Umbilical cord (tissue), 1 donor: ENCODE measurements at regions not wholly inside any gene's neighbourhood (a gene's known extent, or its start where the extent isn't known, plus 50 kb on each side); places are given as distances from the start of the nearest gene placed in this dataset.

Experiments used
- DNase-seq: peaks from one replicate; pipeline ENCODE4 v3.0.0-alpha.2; 2015; ENCODE audit warnings: low spot score

DNA sequence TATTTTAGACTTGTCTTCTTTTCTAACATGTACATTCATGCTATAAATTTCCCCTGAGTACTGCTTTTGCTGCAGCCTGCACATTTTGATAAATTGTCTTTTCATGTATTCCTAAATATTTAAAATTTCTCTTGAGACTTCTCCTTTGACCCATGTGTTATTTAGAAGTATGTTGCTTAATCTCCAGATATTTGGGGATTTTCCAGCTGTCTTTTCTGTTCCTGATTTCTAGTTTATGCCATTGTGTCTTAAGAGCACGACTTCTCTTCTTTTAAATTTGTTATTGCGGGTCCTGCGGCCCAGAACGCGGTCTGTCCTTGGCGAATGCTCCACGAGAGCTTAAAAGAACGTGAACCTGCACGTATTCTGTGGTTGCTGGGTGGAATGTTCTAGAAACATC is 136.4 kb downstream of the KIF26A start:
- DNase-seq = no peak

DNA sequence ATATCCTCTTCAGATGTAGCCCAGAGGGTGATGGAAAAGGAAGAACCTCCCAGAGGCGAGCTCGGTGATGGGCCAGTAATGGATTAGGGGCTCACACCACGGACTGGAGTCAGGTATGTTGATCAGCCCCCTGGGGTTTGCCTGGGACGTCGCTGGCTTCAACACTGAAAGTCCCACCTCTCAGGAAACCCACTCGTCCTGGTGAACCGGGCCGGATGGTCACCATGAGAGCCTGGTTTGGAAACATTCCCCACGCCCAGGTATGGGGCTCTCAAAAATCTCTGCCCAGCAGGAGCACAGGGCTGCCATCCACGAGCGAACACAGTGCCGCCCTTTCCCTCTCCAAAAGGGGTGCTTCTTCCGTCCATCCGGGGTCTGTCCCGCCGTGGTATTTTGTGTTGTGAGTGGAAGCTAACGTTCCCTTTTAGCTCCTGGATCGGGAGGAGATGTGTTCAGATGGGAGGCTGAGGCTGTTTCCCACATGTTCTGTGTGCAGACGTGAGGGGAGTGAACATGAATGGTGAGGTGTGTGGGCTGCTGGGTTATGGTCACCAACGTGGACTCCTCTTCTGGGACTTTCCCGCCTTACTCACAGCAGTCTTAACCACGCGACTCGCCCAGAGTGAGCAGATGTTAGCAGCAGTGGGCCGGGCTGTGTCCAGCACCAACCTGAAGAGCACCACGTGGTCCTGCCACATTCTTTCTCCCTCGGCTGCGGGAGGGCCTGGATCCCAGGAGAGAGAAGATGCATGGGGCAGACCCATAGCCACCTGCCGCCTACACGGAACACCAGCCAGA is 139.2 kb downstream of the KIF26A start:
- no peak for DNase-seq

DNA sequence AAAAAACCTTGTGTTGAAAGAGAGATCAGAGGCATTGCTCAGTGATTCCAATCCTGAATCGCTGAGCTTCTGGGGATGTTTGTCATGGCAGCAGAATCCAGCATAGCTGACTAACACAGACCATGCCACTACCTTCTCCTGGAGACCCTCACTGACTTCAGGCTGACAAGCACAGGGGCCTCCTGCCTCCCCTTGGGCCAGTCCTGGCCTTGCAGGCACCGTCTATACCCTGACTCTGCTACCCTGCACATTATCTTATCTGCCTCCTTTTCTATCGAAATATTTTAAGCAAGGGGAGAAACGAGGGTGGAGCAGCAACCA is 139.8 kb downstream of the KIF26A start:
- DNase-seq = no peak

DNA sequence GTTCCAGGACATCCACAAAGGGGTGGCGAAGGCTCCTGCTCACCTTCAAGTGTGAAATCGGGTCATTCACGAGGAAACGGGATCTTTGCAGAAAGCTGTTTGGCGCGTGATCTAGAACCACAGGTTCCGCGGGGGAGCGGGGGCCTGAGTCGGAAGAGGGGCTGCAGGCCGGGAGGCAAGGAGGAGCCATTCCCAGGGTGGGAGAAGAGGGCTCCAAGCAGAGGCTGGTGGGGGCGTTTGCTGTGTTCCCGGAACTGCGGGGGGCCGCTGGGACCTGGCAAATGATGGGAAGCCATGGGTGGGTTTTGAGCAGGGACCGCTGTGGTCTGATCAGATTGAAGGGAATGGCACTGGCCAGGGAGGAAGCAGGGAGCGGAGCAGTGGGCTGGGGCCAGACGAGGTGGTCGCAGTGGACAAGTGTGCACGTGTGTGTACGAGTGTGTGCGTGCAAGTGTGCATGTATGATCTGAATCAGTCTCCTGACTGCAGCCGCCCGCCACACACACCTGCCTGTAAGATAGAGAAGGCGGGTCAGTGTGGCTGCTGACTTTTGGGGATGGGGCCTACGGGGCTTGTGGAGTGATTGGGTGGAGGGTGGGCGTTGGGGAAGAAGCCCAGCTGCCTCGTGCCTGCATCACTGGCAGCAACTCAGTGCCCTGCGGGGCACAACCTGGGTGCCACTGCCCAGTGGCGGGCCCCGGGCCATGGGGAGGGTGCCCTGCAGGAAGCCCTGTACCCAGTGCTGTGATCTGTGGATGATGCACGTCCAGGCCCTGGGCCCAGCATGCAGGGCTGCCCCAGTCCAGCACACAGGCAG is 141.9 kb downstream of the KIF26A start:
- DNase-seq = no peak

DNA sequence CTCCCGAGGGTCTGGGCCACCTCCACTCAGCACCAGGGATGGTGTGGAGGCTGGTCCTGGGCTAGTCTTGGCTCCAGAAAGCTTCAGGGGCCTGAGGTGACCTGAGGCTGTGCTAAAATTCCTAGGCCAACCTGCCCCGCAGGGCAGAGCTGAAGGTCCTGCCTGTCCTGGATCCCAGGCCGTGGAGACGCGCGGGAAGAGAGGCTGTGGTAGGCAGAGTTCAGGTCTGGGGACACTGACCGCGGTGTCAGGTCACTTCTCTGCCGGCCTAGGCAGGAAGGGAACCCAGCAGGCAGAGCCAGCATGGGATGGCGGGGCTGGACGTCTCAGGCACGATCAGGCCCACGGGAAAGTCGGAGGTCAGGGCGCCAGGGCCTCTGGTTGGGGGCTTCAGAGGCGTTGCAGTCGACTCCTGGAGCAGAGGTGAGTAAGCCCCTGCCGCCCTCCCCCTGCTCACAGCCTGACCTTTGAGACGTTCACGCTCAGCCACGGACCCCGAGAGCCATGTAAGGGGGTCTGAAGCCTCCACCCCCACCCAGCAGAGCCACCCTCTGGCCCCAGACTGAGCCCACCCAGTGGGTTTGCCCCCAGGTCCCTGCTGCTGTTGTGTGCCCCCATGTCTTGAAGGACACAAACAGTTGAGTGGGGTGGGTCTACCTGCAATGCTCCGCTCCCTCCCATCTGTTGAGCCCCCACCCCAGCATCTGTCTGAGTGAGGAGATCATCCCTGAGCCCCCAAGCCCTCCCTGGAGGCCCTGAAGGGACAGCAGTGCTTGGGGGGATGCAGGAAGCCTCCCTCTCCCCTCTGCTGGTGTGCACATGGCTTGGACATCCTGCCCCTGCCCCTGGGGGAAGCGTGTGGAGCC is 142.7 kb downstream of the KIF26A start:
- DNase-seq = no peak

DNA sequence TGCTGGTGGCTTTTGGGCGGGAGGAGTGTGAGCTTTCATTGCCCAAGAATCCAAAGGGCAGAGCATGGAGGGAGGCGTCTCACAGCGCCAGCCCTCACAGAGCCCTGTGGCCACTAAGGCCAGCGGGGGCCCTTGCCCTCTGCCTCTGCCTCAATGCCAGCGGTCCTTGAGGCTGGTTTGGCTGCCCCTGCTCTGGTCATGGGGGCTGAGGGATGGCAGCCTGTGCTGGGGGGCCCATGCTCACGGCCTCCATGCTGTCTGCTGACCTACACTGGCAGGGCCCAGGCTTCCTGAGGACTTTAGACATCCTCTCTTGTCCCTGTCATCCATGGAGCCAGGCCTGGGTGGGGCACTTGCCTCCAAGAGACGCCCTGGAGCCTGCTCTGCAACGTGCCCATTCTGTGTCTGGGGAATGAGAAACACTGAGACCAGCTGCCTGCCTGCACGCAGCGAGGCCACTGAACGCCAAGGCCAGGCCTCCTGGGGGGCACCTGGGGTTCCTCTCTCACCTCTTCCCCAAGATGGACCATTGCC is 143.4 kb downstream of the KIF26A start:
- DNase-seq = no peak

DNA sequence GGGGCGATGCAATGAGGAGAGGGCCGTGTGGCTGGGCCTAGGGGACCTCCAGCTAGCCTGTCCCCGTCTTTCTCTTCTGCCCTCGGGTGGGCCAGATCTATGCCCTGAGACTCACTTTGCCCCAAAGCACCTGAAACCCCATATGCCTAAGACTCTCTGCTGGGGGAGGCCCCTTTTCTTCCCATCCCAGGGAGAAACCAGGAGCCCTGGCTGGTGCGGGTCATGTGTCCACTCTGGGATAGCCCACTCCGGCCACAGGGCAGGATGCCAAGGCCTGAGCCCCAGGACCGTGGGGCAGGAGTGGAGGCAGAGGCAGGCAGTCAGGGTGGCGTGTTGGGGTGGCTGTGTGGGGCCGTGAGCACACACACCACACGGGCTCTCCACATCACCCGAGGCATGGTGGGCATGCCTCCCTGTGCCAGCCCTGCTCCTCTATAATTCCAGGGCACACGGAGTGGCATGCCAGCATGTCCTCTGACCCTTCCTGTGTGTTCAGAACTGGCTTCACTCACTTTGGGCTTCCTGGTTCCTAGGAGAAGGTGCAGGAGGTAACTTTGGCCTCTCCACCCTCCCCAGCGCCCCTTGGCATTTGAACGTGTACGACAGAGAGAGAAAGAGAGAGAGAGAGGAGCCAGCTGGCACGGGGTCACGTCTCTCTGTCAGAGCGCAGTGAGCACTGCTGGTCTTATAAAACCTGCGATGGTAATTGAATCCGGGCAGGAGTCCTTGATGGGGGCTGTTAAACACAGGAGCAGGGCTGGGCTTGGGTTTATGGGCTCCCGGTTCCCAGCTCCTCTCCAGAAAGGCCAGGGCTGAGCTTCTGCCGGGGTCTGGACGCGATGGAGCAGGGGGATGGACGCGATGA is 144.2 kb downstream of the KIF26A start:
- DNase-seq = no peak

DNA sequence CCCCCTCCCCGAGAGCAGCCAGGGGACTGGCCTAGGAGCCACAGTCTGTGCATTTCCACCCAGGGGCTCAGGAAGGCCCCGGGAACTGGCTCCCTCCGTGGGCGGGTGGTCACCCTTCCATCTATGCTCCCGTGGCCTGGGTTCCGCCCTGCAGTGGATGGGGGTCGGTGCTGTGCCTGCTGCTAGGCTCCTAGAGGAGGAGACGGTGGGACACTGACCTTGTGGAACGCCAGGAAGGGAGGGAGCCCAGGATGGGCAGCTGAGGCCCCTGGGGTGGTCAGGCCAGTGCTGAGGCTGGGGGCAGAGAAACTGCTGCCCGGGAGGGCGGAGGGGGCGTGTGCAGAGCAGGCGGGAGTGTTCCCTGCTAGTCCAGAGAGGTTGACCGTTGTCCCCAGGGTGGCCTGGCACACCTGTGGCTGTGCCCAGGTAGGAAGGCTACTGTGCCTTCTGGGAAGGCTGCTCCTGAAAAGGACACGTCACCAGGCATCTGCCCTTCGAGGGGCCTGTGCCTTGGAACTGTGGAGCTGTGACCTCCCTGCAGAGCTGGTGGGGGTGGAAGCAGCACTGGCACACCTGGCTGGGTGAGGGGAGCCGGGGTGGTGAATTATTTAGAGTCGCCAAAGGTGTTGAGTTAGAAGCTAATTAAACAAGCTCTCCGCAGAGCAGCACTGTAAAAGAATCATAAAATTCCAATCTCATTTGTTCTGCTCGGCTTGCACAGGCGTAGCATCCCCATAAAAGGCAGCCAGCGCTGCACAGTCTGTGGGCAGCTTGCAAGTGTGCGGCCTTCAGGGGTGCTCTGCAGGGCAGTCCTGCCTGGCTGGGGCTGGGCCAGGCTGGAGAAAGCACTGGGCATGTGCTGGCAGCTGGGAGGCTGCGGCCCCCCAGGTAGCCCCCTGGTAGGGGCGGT is 145.1 kb downstream of the KIF26A start:
- no peak for DNase-seq

DNA sequence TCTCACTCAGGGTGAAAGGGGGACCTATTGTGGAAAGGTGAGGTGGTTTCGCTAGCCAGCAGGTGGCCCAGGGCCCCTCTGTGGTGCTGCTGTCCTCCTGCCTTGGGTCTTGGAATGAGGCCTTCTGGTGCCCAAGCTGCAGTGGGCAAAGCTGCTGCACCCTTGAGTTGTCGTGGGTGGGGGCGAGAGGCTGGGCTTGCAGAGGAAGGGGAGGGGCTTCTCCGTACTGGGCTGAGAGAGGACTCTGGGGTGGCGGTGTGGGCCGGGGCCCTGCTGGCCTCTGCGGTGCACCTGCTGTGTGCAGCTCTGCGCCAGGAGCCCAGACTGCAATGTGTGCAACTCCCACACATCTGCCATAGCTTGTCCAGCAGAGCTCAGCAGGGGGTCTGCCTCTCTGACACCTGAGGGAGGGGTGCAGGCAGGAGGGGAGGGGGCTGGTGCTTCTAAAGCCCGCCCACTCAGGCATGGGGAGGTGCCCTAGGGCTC is 145.8 kb downstream of the KIF26A start:
- DNase-seq = no peak

DNA sequence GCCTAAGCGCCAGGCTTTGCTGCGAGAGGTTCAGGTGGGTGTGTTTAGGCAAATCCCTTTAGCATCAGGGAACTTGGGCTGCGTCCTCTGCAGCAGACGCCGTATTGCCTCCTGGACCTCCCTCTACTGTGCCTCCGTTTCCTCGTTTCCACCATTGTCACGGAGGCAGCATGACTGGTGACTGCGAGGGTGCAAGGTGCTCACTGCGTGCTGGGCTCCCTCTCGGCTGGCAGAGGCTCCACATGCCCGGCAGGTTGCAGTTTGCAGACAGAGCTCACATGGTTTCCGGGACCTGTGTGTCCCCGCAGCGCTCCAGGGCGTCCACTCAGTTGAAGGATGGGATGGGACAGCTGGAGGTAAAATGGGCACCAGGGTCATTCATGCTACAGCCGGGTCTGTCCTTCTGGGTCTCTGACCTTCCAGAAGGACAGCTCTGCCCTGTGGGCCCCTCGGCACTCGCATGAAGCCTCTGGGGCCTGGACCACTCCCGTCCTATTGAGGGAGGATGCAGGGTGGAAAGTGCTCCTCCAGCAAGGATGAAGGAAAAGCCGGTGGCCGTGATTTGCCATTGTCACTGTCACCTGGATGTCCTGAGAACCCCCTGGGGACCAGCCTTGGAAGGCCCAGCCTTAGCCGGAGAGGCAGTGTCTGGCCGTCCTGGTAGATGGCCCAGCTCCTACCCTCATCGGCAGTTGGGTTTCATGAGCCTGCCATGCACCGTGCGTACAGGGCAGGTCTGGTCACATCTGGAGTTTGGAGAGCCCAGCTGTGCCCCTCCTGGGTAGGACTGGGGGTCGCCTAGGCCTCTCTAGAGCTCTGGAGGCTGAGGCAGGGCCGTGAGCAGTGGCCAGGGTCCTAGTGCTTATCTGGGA is 146.5 kb downstream of the KIF26A start:
- no peak for DNase-seq

DNA sequence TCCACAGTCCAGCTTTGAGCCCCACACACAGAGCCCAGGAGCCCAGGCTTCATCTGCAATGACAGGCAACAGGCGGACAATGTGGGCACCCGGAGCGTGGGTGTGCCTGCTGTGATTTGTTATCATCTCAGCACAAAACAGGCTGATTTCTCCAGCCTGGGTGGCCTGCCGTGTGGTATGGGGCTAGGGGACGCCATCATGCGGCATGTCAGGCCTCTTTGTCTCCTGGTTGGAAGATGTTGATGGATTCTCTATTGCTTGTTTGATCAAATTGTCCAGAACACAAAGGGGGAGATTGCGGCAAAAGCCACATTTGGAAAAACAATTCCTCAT is 147.1 kb downstream of the KIF26A start:
- no peak for DNase-seq

DNA sequence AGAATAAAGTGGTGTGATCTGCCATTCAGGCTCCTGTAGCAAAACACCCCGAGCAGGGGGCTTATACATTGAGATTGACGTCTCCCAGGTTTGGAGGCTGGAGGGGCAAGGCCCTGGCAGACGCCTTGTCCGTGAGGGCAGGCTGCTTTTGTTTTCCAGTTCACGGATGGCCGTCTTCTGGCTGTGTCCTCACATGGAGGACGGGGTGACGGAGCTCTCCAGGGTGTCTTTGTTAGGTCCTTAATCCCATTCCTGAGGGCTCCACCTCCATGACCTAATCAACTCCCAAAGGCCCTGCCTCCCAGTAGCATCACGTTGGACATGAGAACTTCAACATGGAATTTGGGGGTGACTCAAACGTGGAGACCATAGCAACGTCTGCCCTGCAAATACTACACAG is 147.7 kb downstream of the KIF26A start:
- no peak for DNase-seq

DNA sequence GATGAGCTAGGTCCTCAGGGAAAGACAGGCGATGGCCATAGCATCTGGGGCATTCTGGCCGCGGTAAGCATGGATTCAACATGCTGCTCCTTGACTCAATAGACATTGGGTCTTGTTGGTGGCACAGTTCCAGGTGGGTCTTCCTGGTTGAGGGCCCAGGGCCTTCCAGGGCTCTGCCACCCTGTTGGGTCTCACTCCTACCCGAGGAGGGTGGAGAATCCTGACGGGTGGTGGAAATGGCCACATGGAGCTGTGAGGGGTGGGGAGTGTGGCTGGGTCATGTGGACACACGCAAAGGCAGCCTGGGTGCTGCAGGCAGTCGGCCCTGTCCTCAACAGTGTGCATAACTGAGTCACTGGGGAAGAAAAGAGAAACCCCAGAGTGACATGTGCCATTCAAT is 148.1 kb downstream of the KIF26A start:
- DNase-seq = no peak

DNA sequence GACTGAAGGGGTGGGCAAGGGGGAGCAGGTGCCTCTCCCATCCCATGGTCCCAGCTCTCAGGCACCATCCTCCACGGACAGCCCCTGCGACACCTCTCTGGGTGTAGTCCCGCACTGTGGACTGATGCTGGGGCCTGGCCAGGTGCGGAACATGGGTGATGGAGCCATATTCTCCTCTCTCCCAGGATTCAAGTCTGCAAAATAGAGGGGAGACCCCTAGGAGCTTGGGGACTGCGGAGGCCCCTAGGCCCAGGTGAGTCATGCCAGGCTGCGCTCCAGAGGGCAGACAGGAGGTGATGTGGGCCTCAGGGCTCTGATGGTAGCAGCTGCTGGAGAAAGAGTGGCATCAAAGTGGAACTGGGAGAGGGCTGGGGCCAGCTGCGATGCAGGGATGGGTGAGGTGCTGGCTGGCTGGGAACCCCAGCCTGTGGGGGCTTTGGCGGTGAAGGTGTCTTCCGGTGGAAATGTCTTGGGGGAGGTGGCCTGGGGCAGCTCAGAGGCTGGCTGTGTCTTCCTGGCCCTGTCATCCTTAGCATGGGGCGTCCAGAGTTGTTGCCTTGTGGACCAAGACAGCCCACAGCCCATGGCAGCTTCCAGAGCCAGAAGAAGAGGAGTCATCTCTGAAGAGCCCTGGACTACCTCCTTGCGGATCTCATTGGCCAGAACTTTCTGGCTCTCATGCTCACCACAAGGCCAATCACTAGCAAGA is 149.1 kb downstream of the KIF26A start:
- no peak for DNase-seq

DNA sequence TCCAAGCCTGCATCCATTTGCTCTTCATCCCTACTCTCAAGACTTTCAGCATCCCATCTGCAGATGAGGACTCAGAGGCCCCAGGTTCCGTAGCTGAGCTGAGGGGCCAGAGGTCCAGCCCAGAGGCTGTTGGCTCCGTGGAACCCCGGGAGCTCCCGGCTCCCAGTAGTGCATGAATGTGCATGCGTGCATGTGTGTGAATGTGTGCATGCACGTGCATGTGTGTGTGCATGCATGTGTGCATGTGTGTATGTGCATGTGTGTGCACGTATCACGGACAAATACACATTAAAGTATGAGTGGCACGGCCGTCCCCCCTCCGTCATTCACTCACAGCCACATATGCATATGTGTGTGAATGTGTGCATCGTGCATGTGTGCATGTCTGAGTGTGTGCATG is 149.9 kb downstream of the KIF26A start:
- no peak for DNase-seq

DNA sequence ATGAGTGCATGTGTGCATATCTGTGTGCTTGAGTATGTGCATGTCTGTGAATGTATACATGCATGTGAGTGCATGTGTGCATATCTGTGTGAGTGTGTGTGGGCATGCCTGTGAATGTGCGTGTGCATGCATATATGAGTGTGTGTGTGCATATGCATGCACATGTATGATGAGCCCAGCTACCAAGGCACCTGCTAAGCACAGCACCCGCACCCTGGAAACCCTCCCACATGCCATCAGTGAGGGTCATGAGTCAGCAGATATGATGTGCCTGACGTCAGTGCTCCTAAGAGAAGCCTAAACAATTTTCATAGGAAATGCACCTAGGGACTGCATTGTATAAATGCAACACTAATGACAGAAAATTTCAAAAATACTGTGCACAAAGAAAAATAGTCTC is 151.1 kb downstream of the KIF26A start:
- DNase-seq = no peak

DNA sequence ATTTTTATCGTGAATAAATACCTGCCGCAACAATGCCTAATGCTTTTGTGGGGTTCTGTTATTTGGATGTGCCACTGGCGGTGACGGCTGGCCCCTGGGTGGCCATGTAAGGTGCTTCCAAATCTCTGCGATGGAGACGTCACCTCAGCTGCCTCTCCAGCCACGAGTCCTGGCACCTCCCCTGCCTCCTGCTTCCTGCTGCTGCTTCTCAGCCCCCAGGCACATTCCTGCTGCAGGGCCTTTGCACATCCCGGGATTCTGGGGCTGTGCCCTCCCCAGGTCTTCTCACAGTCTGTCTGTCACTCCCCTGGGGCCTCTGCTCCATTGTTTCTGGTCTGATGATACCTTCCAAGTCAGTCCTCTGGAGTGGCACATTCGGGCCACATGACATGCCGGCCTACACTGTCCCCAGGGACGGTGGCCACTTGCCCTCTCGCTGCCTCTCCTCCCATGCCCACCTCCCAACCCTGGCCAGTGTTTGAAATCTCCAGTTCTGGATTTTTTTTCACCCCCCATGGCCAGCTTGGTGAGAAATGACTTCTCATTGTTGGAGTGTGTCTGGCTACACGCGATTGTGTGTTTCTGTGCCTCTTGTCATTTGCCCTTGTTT is 151.8 kb downstream of the KIF26A start:
- no peak for DNase-seq

DNA sequence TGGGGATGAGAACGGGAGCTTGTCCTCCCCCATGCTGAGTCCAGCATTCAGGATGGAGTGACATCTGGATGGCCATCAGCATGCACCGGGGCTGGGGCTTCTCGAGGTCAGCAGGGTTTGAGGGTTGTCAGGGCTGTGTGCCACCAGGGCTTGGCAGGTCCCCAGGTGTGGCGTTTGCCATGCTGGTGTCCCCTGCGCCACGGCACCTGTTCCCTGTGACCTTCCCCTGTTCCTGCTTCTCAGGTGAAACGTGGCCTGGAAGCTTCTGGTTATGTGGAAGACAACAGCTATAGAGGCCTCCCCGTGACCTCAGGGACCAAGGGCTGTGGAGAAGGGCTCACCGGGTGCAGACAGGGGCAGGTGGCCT is 152.4 kb downstream of the KIF26A start:
- DNase-seq = no peak
